ENCODE measurements at regions not wholly inside any gene's neighbourhood (a gene's known extent, or its start where the extent isn't known, plus 50 kb on each side); places are given as distances from the start of the nearest gene placed in this dataset.

- no peaks in the 10 kb centered on the region for H3K27me3 ChIP-seq (replicated peaks in 1 of 4; ENCODE audit: control insufficient read depth in 3 of 4, extremely low read depth in 1 of 4, insufficient read depth in 3 of 4, low read length in 3 of 4)
- no peak overlapping the region for H3K56ac ChIP-seq (replicated peaks; ENCODE audit: insufficient read length, low read depth, low read length)
- H3K4me2 ChIP-seq (ENCODE audit: insufficient read depth in 1 of 2, low read depth in 2 of 2, low read length in 2 of 2): no peak overlapping the region
- H3K36me3 ChIP-seq (ENCODE audit: control insufficient read depth in 2 of 4, insufficient read depth in 4 of 4, low read length in 3 of 4): no peaks in the 10 kb centered on the region
- H4K20me1 ChIP-seq (replicated peaks in 1 of 2; ENCODE audit: control insufficient read depth in 1 of 2, insufficient read depth in 2 of 2, low read length in 2 of 2): no peaks in the 10 kb centered on the region
- POLR2A ChIA-PET (ENCODE audit: partially characterized antibody): no interaction called here
- H2BK5ac ChIP-seq (ENCODE audit: low read depth, low read length): no peak overlapping the region
- no peak overlapping the region for H4K91ac ChIP-seq (replicated peaks; ENCODE audit: insufficient read length, low read length)
- H4K5ac ChIP-seq (ENCODE audit: insufficient read length, low read depth, low read length): no peak overlapping the region
- H2BK15ac ChIP-seq (ENCODE audit: low read length): no peak overlapping the region
- no peak overlapping the region for H3K27ac ChIP-seq (ENCODE audit: low read depth, low read length)
- H3K4me1 ChIP-seq (replicated peaks in 1 of 4; ENCODE audit: control insufficient read depth in 3 of 4, insufficient read depth in 4 of 4, low read length in 3 of 4): no peaks in the 10 kb centered on the region
- H3K14ac ChIP-seq (ENCODE audit: insufficient read length): no peak overlapping the region
- H3K9me3 ChIP-seq (ENCODE audit: insufficient read depth in 2 of 2, low read depth in 1 of 2, low read length in 1 of 2): no peaks in the 10 kb centered on the region
- H3K4me3 ChIP-seq (ENCODE audit: extremely low read depth in 1 of 4, insufficient read depth in 2 of 4, low read depth in 3 of 4, low read length in 4 of 4): no peak overlapping the region
- TF ChIP-seq CTBP2 (IDR thresholded peaks at IDR 0.05; ENCODE audit: borderline replicate concordance, insufficient read depth, insufficient read length, low read length) (no peak), EZH2 (IDR thresholded peaks at IDR 0.05; ENCODE audit: low read depth, low read length, severe bottlenecking) (no peak)
- TF ChIP-seq, protein P1, sequence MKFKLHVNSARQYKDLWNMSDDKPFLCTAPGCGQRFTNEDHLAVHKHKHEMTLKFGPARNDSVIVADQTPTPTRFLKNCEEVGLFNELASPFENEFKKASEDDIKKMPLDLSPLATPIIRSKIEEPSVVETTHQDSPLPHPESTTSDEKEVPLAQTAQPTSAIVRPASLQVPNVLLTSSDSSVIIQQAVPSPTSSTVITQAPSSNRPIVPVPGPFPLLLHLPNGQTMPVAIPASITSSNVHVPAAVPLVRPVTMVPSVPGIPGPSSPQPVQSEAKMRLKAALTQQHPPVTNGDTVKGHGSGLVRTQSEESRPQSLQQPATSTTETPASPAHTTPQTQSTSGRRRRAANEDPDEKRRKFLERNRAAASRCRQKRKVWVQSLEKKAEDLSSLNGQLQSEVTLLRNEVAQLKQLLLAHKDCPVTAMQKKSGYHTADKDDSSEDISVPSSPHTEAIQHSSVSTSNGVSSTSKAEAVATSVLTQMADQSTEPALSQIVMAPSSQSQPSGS (IDR thresholded peaks at IDR 0.05; ENCODE audit: low read length): no peak
- H2AFZ ChIP-seq (ENCODE audit: low read length): no peak overlapping the region
- no peak overlapping the region for H3K23ac ChIP-seq (ENCODE audit: insufficient read length)
- H3K18ac ChIP-seq (ENCODE audit: extremely low read depth, low read length): no peak overlapping the region
- CTCF ChIA-PET (ENCODE audit: partially characterized antibody): no interaction called here
- H3K23me2 ChIP-seq (ENCODE audit: low read depth, low read length): no peaks in the 10 kb centered on the region
- no peaks in the 10 kb centered on the region for H3K79me1 ChIP-seq (ENCODE audit: low read depth, low read length)
- no peak overlapping the region for H2BK20ac ChIP-seq (ENCODE audit: low read length)
- no peak overlapping the region for H2BK120ac ChIP-seq (replicated peaks; ENCODE audit: low read depth, low read length)
- no peak overlapping the region for H3K9ac ChIP-seq (replicated peaks in 1 of 4; ENCODE audit: extremely low read depth in 1 of 4, low read depth in 3 of 4, low read length in 3 of 4)
- no peak overlapping the region for H2AK5ac ChIP-seq (ENCODE audit: low read depth, low read length)
- FAIRE-seq (no peak), DNase-seq (ENCODE audit: low read depth in 1 of 2, low spot score in 2 of 2) (no peak)
- no peak overlapping the region for H3K4ac ChIP-seq (replicated peaks; ENCODE audit: insufficient read length, low read depth, low read length)
- H3K79me2 ChIP-seq (ENCODE audit: control insufficient read depth in 1 of 2, insufficient read depth in 2 of 2, low read length in 2 of 2): no peaks in the 10 kb centered on the region
- no peak overlapping the region for H4K8ac ChIP-seq (ENCODE audit: extremely low read depth, insufficient read depth, low read length)
- H2BK12ac ChIP-seq (ENCODE audit: low read depth, low read length): no peak overlapping the region
These were observed 475.8 kb downstream of the ZNF804A start for GRCh38 chr2:185074156-185074555.

All from H1 (cell line).